NCI-H345 (cell line): ENCODE measurements at regions not wholly inside any gene's neighbourhood (a gene's known extent, or its start where the extent isn't known, plus 50 kb on each side); places are given as distances from the start of the nearest gene placed in this dataset.
A peak's percentile ranks its signal among the peaks of the same experiment; 100 is the strongest.
"Not testable (repeated sequence)": the region's sequence is repeated elsewhere in the genome, so short reads cannot be mapped to it uniquely, and the experiment has no call there.

Experiments used
- DNase-seq: peaks from one replicate; lab custom pipeline; 2025; lab: John Stamatoyannopoulos, UW

GRCh38 chr14:101616202-101616601 is 54.9 kb downstream of the DIO3 start:
- no peak for DNase-seq

- no peak for DNase-seq
Measured at GRCh38 chr14:101619484-101619883, 58.2 kb downstream of the DIO3 start.

- DNase-seq: no peak
Measured at GRCh38 chr14:101620031-101620788, 58.9 kb downstream of the DIO3 start.

- DNase-seq: no peak
Measured at GRCh38 chr14:101620821-101621785, 59.8 kb downstream of the DIO3 start.

GRCh38 chr14:101622251-101623076 is 61.2 kb downstream of the DIO3 start:
- no peak for DNase-seq

GRCh38 chr14:101623077-101623372 is 61.7 kb downstream of the DIO3 start:
- no peak for DNase-seq

GRCh38 chr14:101623685-101624444 is 62.6 kb downstream of the DIO3 start:
- no peak for DNase-seq

GRCh38 chr14:101624536-101624935 is 63.2 kb downstream of the DIO3 start:
- no peak for DNase-seq

- DNase-seq: no peak
Measured at GRCh38 chr14:101625336-101626097, 64.2 kb downstream of the DIO3 start.

GRCh38 chr14:101626331-101626730 is 65.0 kb downstream of the DIO3 start:
- no peak for DNase-seq

- DNase-seq: no peak
Measured at GRCh38 chr14:101627915-101628262, 66.6 kb downstream of the DIO3 start.

GRCh38 chr14:101628471-101628966 is 67.2 kb downstream of the DIO3 start:
- DNase-seq: peak; percentile 75

GRCh38 chr14:101628975-101629374 is 67.7 kb downstream of the DIO3 start:
- DNase-seq: no peak

GRCh38 chr14:101630056-101630965 is 69.0 kb downstream of the DIO3 start:
- no peak for DNase-seq

- DNase-seq: no peak
Measured at GRCh38 chr14:101631199-101631598, 69.9 kb downstream of the DIO3 start.

- DNase-seq: not testable (repeated sequence)
Measured at GRCh38 chr14:101631970-101632369, 70.7 kb downstream of the DIO3 start.

GRCh38 chr14:101632520-101632919 is 71.2 kb downstream of the DIO3 start:
- DNase-seq: no peak

GRCh38 chr14:101633276-101633675 is 72.0 kb downstream of the DIO3 start:
- DNase-seq: no peak

- DNase-seq: no peak
Measured at GRCh38 chr14:101634202-101634849, 73.0 kb downstream of the DIO3 start.
